ENCODE measurements at regions not wholly inside any gene's neighbourhood (a gene's known extent, or its start where the extent isn't known, plus 50 kb on each side); places are given as distances from the start of the nearest gene placed in this dataset.

- H3K4me1 ChIP-seq (ENCODE audit: control insufficient read depth in 1 of 2, insufficient read depth in 2 of 2, low read length in 2 of 2), result no peaks in the 10 kb centered on the region
- intact Hi-C loops (cut with micrococcal nuclease), result no loop called here
- H3K4me2 ChIP-seq (ENCODE audit: low read length), result no peak overlapping the region
- H3K9me2 ChIP-seq (ENCODE audit: insufficient read depth), result no peaks in the 10 kb centered on the region
- no peak overlapping the region for H2AFZ ChIP-seq (ENCODE audit: low read depth, low read length, poor library complexity, severe bottlenecking)
- H3K9ac ChIP-seq (ENCODE audit: low read length), result no peak overlapping the region
- DNase-seq (ENCODE audit: low read depth, low spot score), result no peak
- no peak for TF ChIP-seq SP1 (IDR thresholded peaks at IDR 0.05; ENCODE audit: low read depth)
- no peak for TF ChIP-seq MAX (IDR thresholded peaks at IDR 0.05)
- TF ChIP-seq ATF3 (IDR thresholded peaks at IDR 0.05), result no peak
- no peak for TF ChIP-seq CTCF (IDR thresholded peaks at IDR 0.05 in 2 of 3, conservative IDR thresholded peaks at IDR 0.05 in 1 of 3; ENCODE audit: borderline replicate concordance in 1 of 3, insufficient read depth in 1 of 3, low read depth in 2 of 3, low read length in 2 of 3)
- TF ChIP-seq CBX3 (IDR thresholded peaks at IDR 0.05; ENCODE audit: low read depth), result no peak
- H3K27ac ChIP-seq (ENCODE audit: low read depth, low read length), result no peak overlapping the region
- no peaks in the 10 kb centered on the region for H4K20me1 ChIP-seq (ENCODE audit: insufficient read depth)
- CTCF ChIA-PET, result no interaction called here
- no TSS peak for BruUV-seq (replicated peaks)
- RAD21 ChIA-PET (ENCODE audit: low non-redundant PET in 1 of 2, low total read pairs in 2 of 2, uncharacterized antibody in 2 of 2, unreplicated experiment in 2 of 2), result no interaction called here
- no peaks in the 10 kb centered on the region for H3K36me3 ChIP-seq (ENCODE audit: control insufficient read depth in 1 of 2, insufficient read depth in 2 of 2, low read length in 2 of 2)
- no peaks in the 10 kb centered on the region for H3K79me2 ChIP-seq (ENCODE audit: insufficient read depth, low read length)
- H3K4me3 ChIP-seq (replicated peaks in 1 of 2; ENCODE audit: low read depth in 1 of 2, low read length in 2 of 2), result no peak overlapping the region
- POLR2A ChIA-PET, result no interaction called here
- ATAC-seq, result no peak
- H3K27me3 ChIP-seq (ENCODE audit: insufficient read depth, low read length), result no peaks in the 10 kb centered on the region
- peaks cover 0 to 6% of the 10 kb centered on the region in 2 experiments; a peak in 1 of 4 replicates for H3K9me3 ChIP-seq (ENCODE audit: control insufficient read depth in 1 of 2, insufficient read depth in 1 of 2, low read depth in 1 of 2, low read length in 2 of 2)
These were observed 522.6 kb downstream of the CMPK2 start for GRCh38 chr2:6343076-6343475.

GRCh38 chr2:6352247-6352646, 513.5 kb downstream of the CMPK2 start:
- DNase-seq (ENCODE audit: low read depth, low spot score), result no peak
- no TSS peak for BruUV-seq (replicated peaks)
- no peak for ATAC-seq
- H3K4me2 ChIP-seq (ENCODE audit: low read length), result no peak overlapping the region
- no peak overlapping the region for H3K4me3 ChIP-seq (replicated peaks in 1 of 2; ENCODE audit: low read depth in 1 of 2, low read length in 2 of 2)
- intact Hi-C loops (cut with micrococcal nuclease), result loop anchor here (5.0 kb wide), 2 partner anchors 175 to 420 kb away; no protein-coding TSS in a partner anchor
- H3K79me2 ChIP-seq (ENCODE audit: insufficient read depth, low read length), result no peaks in the 10 kb centered on the region
- no peaks in the 10 kb centered on the region for H3K4me1 ChIP-seq (ENCODE audit: control insufficient read depth in 1 of 2, insufficient read depth in 2 of 2, low read length in 2 of 2)
- CTCF ChIA-PET, result no interaction called here
- H2AFZ ChIP-seq (ENCODE audit: low read depth, low read length, poor library complexity, severe bottlenecking), result no peak overlapping the region
- H3K9ac ChIP-seq (ENCODE audit: low read length), result no peak overlapping the region
- no peaks in the 10 kb centered on the region; a peak in 2 of 4 replicates for H3K9me3 ChIP-seq (ENCODE audit: control insufficient read depth in 1 of 2, insufficient read depth in 1 of 2, low read depth in 1 of 2, low read length in 2 of 2)
- no peaks in the 10 kb centered on the region for H3K36me3 ChIP-seq (ENCODE audit: control insufficient read depth in 1 of 2, insufficient read depth in 2 of 2, low read length in 2 of 2)
- RAD21 ChIA-PET (ENCODE audit: low non-redundant PET in 1 of 2, low total read pairs in 2 of 2, uncharacterized antibody in 2 of 2, unreplicated experiment in 2 of 2), result no interaction called here
- H3K27ac ChIP-seq (ENCODE audit: low read depth, low read length), result no peak overlapping the region
- TF ChIP-seq SRF (IDR thresholded peaks at IDR 0.05; ENCODE audit: low read depth) (no peak), JUND (IDR thresholded peaks at IDR 0.05) (no peak), ZNF274 (IDR thresholded peaks at IDR 0.05; ENCODE audit: low read depth, low read length) (no peak), EZH2 (IDR thresholded peaks at IDR 0.05) (no peak), REST (IDR thresholded peaks at IDR 0.05; ENCODE audit: low read depth) (no peak), SP1 (IDR thresholded peaks at IDR 0.05; ENCODE audit: low read depth) (no peak), POLR2AphosphoS5 (IDR thresholded peaks at IDR 0.05; ENCODE audit: low read depth, low read length) (no peak)
- no peaks in the 10 kb centered on the region for H4K20me1 ChIP-seq (ENCODE audit: insufficient read depth)
- H3K27me3 ChIP-seq (ENCODE audit: insufficient read depth, low read length), result no peaks in the 10 kb centered on the region
- H3K9me2 ChIP-seq (ENCODE audit: insufficient read depth), result no peaks in the 10 kb centered on the region
- POLR2A ChIA-PET, result no interaction called here

Data from HCT116 (cell line).